NCI-H2227 treated with DMSO at 0.1 percent for 48 hours (cell line): ENCODE measurements at regions not wholly inside any gene's neighbourhood (a gene's known extent, or its start where the extent isn't known, plus 50 kb on each side); places are given as distances from the start of the nearest gene placed in this dataset.
"Not testable (repeated sequence)": the region's sequence is repeated elsewhere in the genome, so short reads cannot be mapped to it uniquely, and the experiment has no call there.

Experiments
- DNase-seq: peaks from one replicate; lab custom pipeline; 2025; lab: John Stamatoyannopoulos, UW

DNA sequence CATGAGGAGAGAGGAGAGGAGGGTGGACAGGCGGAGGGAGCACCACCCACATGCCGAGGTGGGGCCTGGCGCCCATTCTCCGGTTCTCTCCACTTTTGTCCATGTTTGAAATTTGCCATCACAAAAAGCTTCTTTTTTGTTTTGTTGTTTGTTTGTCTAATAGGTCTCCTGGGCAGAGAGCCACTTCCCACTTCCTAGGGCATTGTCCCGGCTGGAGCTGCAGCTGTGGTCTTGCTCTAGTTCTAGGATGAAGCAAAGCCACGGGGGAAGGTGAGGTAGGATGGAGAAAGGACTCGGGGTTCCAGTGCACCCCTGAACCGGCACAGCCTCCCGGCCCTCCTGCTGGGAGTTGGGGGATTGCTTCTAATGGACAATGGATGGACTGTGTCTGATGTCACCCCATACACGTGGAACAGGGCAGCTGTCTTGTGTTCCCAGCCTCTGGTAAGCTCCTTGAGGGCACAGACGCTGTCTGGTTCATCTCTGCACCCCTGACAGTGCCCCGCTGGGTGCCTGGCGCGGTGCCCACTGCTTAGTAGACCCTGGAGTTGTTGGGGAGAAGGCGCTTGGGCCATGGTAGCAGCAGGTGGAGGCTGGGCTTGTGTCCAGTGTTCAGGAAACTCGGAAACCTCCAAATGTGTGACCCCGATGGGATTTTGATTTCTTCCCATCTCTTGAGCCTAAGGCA is 278.4 kb downstream of the NDUFA10 start:
- no peak for DNase-seq

DNA sequence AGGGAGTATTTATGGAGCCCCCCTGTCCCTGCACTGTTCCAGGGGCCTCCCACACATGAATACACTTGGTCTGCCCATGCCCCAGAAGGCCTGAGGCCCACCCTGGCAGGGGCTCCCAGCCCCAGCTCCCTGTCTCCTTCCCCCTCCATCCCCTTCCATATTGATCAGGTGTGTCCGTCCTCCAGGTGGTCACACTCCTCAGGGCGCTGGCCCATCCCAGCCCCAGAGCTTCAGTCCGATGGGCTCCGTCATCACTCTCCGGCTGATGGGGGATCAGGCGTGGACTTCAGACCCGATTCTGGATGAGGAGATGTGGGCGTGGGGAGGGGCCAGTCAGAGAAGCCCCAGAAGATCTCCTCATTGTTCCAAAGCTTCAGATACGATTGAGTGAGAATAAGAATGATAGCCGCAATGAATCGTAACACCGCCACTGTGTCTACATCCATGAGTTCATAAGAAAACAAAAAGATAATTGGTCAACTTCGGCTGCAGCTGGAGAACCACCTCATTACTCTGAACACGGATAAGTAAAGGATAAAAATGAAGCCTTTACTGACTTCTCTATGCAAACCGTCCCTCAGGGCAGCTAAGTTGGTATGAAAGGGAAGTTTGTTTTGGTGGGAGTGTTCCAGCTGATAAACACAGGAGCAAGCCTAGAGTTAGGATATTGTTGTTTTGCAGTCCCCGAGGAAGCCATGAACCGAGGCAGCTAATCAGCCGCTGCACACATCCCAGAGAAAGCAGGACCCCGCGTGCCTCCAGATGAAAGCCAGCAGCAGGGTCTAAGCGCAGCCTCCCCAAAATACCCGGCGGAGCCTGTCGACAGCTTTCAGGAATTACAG is 279.5 kb downstream of the NDUFA10 start:
- no peak for DNase-seq

DNA sequence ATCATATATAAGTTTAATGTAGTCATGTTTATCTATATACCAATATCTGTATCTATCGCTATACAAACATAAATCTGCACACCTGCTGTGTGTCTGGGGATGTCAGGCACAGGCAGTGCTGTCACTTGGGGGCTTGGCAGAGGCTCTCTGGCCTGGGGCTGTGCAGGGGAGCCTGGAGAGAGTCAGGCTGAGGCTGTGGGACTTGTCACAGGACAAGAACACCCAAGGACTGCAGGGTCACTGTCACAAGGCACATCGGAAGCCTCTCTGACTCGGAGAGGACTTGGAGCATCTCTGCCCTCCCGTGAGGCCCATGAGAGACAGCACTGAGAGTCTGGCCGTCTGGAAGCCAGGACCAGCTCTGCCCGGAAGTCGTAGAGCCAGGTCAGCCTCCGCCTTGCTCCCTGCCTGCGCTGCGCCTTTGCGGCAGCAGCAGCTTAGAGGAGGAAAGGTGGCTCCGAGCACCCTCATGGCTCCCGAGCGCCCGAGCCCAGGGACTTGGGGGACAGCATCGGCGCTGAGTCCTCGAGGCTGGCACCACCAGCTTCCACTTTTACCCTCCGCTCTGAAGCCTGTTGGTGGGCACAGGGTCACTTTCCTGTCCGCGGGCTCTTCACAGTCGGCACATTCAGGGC is 280.3 kb downstream of the NDUFA10 start:
- DNase-seq, result no peak

DNA sequence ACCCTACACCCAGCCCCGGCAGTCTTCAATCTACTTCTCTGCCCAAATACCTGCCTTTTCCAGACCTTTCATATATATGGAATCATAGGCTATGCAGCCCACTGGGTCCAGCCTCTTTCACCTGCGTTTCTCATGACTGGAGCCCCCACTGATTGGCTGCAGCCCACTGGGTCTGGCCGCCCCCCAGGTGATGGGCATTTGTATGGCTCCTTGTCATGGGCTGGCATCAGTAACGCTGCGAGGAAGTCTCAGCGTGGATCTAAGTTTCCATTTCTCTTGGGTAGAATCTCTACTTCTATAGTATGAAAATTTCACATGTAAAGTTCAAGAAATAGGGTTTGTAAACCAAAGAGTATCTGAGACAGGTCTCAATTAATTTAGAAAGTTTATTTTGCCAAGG is 281.9 kb downstream of the NDUFA10 start:
- DNase-seq, result no peak

DNA sequence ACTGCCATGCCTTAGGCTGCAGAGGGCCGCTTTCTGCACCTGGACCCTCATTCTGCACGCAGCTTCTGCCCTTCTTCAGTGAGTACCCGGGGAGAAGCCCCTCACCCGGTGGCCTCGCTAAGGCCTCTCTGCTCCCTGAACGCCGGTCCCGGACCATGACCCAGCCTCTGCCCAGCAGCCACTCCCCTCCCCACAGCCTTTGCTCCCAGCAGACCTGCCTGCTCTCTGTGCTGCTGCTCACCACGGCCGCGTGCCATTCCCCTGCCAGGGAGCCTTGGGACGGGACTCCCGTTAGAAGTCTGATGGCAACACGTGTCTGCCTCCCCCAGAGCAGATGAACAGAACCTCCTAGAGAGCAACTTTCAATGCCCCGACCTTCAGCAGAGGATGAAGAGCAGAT is 282.8 kb downstream of the NDUFA10 start:
- no peak for DNase-seq

DNA sequence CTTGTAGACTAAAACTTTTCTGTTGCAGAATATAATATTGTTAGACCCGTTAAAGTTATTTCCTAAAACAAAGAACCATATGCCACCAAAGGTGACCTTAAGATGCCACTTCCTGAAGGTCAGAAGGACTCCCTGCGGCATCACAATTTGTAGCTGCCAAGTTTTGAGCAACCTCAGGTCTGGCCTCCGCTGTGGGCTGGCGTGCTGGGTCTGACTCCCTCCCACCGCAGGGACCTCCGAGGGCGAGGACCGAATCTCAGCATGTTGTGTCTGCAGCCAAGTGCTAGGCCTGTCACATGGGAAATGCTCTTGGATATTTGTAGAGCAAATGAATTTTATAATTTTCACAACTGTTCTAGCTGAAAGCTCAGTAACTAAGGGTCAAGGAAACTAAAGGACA is 285.9 kb downstream of the NDUFA10 start:
- no peak for DNase-seq

DNA sequence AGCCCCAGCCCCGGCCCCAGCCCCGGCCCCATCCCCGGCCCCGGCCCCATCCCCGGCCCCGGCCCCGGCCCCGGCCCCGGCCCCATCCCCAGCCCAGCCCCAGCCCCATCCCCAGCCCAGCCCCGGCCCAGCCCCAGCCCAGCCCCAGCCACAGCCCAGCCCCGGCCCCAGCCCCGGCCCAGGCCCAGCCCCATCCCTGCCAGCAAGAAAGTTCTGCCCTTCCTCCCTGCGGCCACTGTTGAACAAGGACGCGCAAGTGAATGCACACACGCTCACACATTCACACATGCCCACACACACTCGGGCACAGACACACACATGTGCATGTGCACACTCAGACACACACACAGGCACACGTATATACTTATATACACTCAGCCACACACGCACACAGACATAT is 287.0 kb downstream of the NDUFA10 start:
- no peak for DNase-seq

DNA sequence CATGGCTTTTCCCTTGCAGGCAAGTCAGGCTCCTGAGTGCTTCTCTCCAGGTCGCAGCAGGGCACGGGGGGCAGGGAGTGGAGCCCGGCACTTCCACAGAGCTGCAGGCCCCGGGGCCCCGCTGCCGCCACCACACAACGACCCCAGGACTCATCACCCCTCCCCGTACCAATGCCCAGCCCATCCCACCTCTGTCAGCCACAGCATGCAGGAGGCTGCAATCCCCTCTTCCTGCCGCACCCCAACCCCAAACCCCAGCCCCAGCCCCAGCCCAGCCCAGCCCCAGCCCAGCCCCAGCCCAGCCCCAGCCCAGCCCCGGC is 288.0 kb downstream of the NDUFA10 start:
- DNase-seq, result no peak

DNA sequence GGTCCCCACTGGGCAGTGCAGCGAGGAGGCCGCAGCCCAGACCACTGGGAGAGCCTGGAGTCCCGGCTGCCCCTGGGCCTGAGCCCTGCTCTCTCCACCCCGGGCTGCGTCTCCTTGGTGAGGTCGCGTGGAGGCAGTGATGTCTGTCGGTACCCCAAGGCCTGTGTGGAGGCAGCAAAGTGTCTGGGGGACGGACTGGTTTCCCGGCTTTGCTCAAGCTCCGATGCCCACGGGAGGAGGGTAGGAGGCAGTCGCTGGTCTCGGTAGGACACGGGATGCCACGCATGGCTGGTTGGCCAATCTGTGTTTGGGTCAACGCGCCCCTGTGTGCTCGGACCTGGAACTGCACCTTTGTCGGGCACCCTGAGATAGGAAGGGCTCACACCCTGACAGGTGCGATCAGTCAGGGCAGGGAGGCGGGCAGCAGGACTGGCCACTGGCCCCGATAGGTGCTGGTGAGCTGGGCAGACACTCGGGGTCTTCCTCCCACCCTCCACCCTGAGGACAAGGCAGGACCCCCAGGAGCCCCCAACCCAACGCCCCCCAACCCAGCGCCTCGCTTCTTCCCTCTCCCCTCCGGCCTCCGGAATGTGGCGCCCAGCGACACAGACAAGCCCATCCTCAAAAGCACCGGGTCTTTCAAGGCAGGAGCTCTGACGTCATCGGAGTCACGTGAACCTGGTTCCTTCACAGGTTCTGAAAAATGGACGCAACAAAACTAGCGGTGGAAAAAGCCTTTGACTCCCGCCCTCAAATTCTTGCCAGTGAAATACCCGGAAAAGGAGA is 288.6 kb downstream of the NDUFA10 start:
- DNase-seq, result no peak

DNA sequence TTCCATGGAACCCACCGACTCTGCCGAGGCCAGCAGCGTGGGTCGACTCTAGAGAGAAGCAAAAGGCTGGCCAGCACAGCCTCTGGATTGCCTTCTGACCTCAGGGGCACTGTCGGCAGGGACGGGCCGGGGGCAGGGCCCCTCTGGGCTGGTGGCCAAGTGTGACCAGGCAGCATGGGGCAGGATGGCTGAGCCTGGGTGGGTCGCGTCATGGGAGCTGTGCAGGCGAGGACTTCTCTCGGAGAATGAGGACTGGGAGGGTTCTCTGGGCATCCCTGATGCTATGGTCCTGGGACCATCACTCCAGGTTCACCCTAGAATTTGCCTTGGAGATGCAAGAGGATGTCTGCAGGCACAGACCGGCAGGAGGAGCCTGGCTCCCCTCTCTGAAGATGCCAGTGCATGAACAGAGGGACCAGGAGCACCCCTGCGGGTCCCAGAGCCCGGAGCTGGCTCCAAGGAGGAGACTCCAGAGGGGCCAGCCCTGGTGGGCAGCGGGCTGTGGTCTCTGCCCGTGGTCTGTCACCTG is 289.2 kb downstream of the NDUFA10 start:
- no peak for DNase-seq

DNA sequence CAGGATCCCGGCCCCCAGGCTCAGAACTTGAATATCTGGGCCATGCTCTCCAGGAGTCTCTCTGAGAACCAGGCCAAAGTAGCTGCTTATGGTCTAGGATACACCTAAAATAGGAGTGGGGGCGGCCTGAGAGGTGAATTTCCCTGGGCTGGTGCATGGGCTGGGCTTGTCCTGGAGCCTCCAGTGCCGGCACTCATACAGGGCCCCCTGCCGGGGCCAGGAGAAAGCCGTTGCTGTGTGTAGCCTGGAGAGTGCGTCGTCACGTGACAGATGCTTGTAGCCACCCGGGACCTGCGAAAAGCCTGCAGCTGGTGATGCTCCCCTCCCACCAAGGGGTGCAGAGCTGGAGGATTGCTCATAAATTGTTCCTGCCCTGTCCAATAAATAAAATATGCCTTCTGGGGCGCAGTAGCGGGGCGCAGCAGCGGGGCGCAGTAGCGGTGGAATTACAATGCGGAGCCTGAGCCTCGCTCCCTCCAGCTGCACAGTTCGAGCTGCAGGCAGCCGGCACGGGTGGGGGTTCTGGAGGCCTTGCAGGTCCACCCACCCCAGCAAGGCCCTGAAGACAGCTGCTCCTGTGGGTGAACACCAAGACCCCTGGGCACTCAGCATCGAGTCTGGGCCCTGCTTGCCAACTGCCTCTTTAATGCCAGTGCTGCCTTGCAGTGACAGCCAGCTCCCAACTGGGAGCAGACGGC is 289.9 kb downstream of the NDUFA10 start:
- DNase-seq, result no peak

DNA sequence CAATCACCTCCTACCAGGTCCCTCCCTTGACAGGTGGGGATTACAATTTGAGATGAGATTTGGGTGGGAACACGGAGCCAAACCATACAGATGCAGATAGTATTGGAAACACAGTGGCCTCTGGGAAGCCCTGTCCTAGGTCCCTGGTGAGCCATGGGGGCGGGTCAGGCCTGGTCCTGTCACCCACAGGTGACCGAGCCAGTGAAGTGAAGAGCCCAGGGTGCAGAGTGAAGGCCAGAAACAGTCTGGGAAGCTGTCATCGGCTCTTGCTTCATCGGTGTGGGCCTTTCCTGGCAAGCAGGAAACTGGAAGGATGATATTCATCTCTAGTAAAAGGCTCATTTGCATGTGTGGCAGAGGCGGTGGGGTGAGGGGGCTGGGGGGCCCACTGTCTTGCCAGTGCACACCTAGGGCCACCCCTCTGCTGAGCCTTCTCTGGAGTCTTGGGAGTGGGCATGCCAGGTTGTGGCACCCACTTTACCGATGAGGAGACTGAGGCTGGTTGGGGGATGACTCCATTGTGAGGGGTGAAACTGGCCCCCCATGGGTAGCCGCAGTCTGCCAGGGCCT is 290.6 kb downstream of the NDUFA10 start:
- no peak for DNase-seq

DNA sequence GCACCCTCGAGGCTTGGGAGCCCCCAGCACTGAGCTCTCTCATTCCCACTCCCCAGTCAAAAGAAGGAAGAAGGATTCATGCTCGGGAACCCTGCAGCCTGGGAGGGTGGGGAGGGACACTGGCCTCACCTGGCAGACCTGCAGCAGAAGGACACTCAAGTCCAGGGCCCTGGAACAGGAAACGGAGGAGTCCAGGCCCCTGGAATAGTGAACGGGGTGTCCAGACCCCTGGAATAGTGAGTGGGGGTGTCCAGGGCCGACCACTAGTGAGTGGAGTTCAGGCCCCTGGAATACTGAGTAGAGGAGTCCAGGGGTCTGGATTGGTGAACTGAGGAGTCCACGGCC is 292.5 kb downstream of the NDUFA10 start:
- no peak for DNase-seq

DNA sequence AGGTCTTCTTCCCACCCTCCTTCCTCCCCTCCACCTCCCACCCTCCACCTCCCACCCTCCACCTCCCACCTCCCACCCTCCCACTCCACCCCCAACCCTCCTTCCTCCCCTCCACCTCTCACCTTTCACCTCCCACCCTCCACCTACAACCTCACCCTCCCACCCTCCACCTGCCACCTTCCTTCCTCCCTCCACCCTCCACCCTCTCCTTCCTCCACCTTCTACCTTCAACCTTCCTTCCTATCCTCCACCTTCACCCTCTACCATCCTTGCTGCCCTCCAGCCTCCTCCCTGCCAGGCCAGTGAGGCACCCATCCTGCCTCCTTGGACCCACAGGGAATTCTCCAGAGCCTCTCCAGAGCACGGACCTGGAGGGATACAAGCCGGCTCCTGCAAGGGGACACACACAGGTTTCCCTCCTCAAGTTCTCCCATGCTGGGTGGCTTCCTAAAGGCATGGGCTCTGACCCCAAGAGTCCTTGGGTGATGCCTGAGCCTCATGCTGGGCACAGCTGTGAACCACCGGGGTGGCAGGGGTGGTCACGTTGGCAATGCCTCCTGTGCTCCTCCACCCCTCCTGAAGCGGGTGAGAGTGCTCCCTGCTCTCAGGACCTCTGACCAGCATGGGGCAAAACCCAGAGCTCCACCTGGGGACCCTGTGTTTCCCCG is 293.0 kb downstream of the NDUFA10 start:
- DNase-seq, result no peak

DNA sequence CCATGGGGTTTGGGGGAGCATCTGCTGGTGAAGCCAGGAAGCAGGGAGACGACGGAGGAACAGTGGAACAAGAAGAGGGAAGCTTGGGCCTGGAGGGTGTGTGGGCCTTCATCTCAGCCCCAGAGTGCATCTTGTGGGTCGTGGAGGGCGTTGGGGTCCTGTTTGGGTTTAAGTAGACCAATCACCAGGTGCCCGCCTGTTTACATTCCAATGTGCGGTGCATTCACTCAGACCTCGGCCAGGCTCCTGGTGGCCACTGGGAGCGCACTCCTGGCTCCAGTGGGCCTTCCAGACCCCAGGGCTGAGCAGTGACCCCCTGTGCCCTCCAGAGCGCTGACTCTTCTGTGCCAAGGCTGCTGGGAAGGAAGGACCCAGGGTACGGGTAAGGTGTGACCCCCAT is 293.7 kb downstream of the NDUFA10 start:
- DNase-seq, result no peak

DNA sequence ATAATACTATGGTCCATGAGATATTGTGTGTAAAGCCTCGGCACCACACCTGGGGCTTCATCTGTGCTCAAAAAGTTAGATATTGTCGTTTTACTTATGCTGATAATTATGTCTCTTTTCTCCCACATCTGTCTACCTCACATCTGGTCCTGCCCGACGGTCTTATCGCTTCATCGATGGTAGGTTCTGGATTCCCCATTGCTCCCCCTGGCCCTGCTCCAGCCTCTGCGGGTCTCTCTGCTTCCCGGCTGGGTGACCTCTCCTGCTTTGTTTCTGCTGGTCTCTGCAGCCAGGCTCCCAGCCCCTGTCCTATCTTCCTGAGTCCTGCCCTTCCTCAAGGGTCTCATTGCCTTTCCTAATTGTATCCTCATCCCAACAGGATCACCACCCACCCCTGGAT is 294.2 kb downstream of the NDUFA10 start:
- DNase-seq, result no peak

DNA sequence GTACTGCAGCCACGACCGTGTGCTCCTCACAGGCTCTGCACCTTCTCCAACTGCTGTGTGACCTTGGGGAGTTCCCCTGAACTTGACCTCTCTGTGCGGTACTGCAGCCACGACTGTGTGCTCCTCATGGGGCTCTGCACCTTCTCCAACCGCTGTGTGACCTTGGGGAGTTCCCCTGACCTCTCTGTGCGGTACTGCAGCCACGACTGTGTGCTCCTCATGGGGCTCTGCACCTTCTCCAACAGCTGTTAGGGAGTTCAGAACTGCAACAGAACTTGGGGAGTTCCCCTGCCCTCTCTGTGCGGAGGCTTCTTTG is 294.6 kb downstream of the NDUFA10 start:
- DNase-seq, result not testable (repeated sequence)

DNA sequence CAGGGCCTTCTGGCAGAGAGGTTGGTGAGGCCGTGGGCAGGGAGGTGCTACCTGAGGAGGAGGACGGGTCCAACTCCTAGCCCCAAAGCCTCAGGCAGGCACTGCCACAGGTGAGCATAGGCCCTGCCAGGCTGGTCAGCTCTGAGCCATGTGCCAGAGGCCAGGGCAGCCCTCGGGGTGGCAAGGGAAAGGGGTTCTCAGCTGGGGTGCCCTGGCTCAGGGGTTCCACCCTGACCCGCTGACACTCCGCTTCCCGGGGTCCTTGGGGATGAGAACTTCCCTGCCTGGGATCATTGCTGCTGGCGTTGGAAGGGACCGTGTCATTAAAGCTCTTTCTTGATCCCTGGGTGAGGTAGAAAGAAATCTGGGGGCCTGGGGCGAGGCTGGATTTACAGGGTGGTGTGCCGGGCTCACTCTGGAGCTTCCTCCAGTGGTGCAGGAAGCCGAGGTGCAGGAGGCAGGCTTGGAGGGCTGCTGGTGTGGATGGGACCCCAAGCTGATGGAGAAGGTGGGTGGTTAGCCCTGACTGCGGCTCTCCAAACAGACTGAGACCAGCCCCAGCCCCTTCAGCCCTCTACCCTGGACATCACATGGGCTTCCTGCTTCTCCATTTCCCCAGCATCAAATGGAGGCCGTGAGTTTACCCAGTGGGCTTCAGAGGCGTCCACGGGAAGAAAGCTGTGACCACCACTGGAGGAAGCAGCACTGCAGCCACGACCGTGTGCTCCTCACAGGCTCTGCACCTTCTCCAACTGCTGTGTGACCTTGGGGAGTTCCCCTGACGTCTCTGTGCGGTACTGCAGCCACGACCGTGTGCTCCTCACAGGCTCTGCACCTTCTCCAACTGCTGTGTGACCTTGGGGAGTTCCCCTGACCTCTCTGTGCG is 295.2 kb downstream of the NDUFA10 start:
- no peak for DNase-seq

DNA sequence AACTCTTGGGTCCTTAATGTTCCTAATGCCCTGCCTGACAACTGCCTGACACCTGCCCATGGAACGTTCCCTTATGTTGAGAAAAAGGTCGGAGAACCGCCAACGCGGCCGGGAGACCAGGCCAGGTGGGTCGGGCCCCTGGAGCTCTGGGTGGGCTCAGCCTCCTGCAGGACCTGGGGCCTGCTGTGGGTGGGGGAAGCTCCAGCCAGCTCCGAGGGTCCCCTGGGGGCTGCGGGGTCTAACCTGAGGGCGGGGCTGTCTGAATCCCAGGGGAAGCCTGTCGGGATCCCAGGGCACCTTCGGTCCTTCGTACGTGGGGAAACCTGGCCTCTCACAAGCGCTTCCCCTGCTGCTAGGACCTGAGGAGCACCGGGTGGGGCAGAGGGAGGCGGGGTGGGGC is 296.0 kb downstream of the NDUFA10 start:
- DNase-seq, result no peak

DNA sequence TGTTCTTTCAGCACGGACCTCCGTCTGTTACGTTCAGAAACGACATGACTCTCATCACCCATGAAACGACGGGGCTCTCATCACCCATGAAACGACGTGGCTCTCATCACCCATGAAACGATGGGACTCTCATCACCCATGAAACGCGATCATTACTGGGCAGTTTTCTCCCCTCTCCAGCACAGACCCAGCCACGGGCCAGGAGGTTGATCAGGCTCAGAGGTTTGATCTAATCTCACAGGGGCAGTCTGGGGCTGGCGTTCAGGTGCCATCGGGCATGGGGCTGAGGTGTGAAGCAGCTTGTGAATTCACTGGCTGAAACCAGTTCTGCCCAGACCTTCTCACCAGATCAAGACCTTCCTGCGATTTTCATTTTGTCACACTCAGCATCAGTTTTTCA is 296.4 kb downstream of the NDUFA10 start:
- no peak for DNase-seq
